ACC112 (cell line): ENCODE measurements at regions not wholly inside any gene's neighbourhood (a gene's known extent, or its start where the extent isn't known, plus 50 kb on each side); places are given as distances from the start of the nearest gene placed in this dataset.
"Not testable (repeated sequence)": the region's sequence is repeated elsewhere in the genome, so short reads cannot be mapped to it uniquely, and the experiment has no call there.

Source experiments
- H2AFZ ChIP-seq: fragments of 200-600 bp; sonication (generic); one replicate; pipeline ENCODE4 v1.6.0; 2017; ENCODE audit warnings: antibody characterized with exemption, low read length; ENCODE audit not compliant: unreplicated experiment
- H3K27ac ChIP-seq: fragments of 200-600 bp; sonication (generic); 2 replicates; pipeline ENCODE4 v1.5.1; 2014; ENCODE audit warnings: low read depth, mild to moderate bottlenecking, antibody characterized with exemption, low read length, moderate library complexity
- H3K27me3 ChIP-seq: fragments of 200-600 bp; sonication (generic); 2 replicates; pipeline ENCODE4 v1.6.1; 2014; ENCODE audit warnings: mild to moderate bottlenecking, antibody characterized with exemption, low read length, moderate library complexity, mixed read lengths; ENCODE audit not compliant: insufficient read depth
- H3K36me3 ChIP-seq: fragments of 200-600 bp; sonication (generic); 2 replicates; pipeline ENCODE4 v1.6.1; 2016; ENCODE audit warnings: mild to moderate bottlenecking, antibody characterized with exemption, low read length, moderate library complexity, mixed read lengths; ENCODE audit not compliant: insufficient read depth
- H3K4me1 ChIP-seq: fragments of 200-600 bp; sonication (generic); one replicate; pipeline ENCODE4 v1.6.1; 2016; ENCODE audit warnings: low read length, mixed read lengths; ENCODE audit not compliant: insufficient read depth, unreplicated experiment, control insufficient read depth
- H3K4me3 ChIP-seq: fragments of 200-600 bp; sonication (generic); 2 replicates; pipeline ENCODE4 v1.5.1; 2014; ENCODE audit warnings: mild to moderate bottlenecking, low read depth, low read length
- H3K79me2 ChIP-seq: fragments of 200-600 bp; sonication (generic); one replicate; pipeline ENCODE4 v1.6.0; 2016; ENCODE audit warnings: low read length; ENCODE audit not compliant: control insufficient read depth, unreplicated experiment, insufficient read depth

- Histone ChIP-seq H3K79me2 (no peaks in the 10 kb centered on the region), H2AFZ (no peak overlapping the region), H3K27me3 (no peaks in the 10 kb centered on the region), H3K4me3 (no peak overlapping the region), H3K36me3 (0 out of 2 replicates have a peak, but pooled peaks cover 4% of the 10 kb centered on the region), H3K4me1 (no peaks in the 10 kb centered on the region), H3K27ac (no peak overlapping the region)
Observed at GRCh38 chr14:37985826-37986470, 221.8 kb upstream of the SSTR1 start.

- no peaks in the 10 kb centered on the region for H3K4me1 ChIP-seq
- H3K27me3 ChIP-seq = no peaks in the 10 kb centered on the region
- no peak overlapping the region for H3K4me3 ChIP-seq
- H3K79me2 ChIP-seq = no peaks in the 10 kb centered on the region
- H3K36me3 ChIP-seq = no peaks in the 10 kb centered on the region
- H2AFZ ChIP-seq = no peak overlapping the region
- H3K27ac ChIP-seq = no peak overlapping the region
Observed at GRCh38 chr14:37988472-37988871, 219.2 kb upstream of the SSTR1 start.

GRCh38 chr14:37991027-37991426 lies 216.7 kb upstream of the SSTR1 start:
- no peak overlapping the region for H2AFZ ChIP-seq

DNA sequence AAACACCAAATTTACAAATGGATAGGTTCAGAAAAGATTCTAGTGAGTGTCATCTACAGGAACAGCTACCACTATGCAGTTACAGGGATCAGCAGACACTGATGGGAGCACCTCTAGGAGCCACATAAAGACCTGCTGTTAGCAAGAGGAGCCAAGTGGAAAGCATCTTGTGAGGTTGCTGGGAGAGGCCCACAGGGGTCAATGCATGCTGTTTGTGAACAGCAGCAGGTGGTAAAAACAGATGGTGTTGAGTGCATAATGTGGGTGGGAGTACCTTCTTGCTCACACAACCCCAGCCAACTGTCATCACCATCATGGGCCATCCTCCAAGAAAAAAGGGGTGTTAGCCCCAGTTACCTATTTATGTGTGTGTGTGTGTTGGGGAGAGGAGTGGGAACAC lies 215.2 kb upstream of the SSTR1 start:
- Histone ChIP-seq H3K4me3 (no peak overlapping the region), H3K27ac (no peak overlapping the region), H3K27me3 (no peaks in the 10 kb centered on the region), H2AFZ (no peak overlapping the region), H3K4me1 (no peaks in the 10 kb centered on the region), H3K36me3 (no peaks in the 10 kb centered on the region), H3K79me2 (no peaks in the 10 kb centered on the region)

More at GRCh38 chr14:37991027-37991426, 216.7 kb upstream of the SSTR1 start:
- Histone ChIP-seq H3K36me3 (no peaks in the 10 kb centered on the region), H3K79me2 (no peaks in the 10 kb centered on the region), H3K4me3 (no peak overlapping the region), H3K27me3 (no peaks in the 10 kb centered on the region), H3K27ac (no peak overlapping the region), H3K4me1 (no peaks in the 10 kb centered on the region)

GRCh38 chr14:37994846-37995372 lies 212.8 kb upstream of the SSTR1 start:
- no peaks in the 10 kb centered on the region for H3K4me1 ChIP-seq
- H3K4me3 ChIP-seq = no peak overlapping the region
- H3K36me3 ChIP-seq = no peaks in the 10 kb centered on the region
- no peak overlapping the region for H3K27ac ChIP-seq
- H3K27me3 ChIP-seq = no peaks in the 10 kb centered on the region
- no peak overlapping the region for H2AFZ ChIP-seq
- H3K79me2 ChIP-seq = no peaks in the 10 kb centered on the region

- H3K36me3 ChIP-seq = no peaks in the 10 kb centered on the region
- H3K4me1 ChIP-seq = no peaks in the 10 kb centered on the region
- no peak overlapping the region for H2AFZ ChIP-seq
Observed at GRCh38 chr14:37997017-37997416, 210.7 kb upstream of the SSTR1 start.

DNA sequence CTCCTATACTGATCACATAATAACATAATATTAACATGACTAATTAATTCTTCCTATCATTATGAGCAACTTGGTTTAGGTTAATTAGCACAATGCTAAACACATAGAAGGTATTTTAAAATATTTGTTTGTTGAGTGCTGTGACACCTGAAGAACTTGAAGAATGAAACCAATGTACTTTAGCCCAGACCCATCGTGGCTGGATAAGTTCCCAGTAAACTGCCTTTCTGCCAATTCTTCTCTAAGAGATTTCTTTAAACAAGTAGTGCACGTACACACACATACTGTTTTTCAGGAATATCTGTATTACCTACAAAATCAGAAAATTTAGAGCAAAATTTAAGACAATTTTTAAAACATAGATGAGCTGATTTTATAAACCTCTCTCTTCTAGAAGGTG lies 207.4 kb upstream of the SSTR1 start:
- H3K27me3 ChIP-seq = no peaks in the 10 kb centered on the region
- H3K4me1 ChIP-seq = no peaks in the 10 kb centered on the region
- H3K4me3 ChIP-seq = no peak overlapping the region
- H3K36me3 ChIP-seq = no peaks in the 10 kb centered on the region
- no peaks in the 10 kb centered on the region for H3K79me2 ChIP-seq
- no peak overlapping the region for H2AFZ ChIP-seq
- H3K27ac ChIP-seq = no peak overlapping the region

More at GRCh38 chr14:37997017-37997416, 210.7 kb upstream of the SSTR1 start:
- no peak overlapping the region for H3K27ac ChIP-seq
- H3K27me3 ChIP-seq = no peaks in the 10 kb centered on the region
- no peak overlapping the region for H3K4me3 ChIP-seq
- no peaks in the 10 kb centered on the region for H3K79me2 ChIP-seq

GRCh38 chr14:38001501-38001900 lies 206.2 kb upstream of the SSTR1 start:
- Histone ChIP-seq H3K79me2 (no peaks in the 10 kb centered on the region), H3K36me3 (no peaks in the 10 kb centered on the region), H2AFZ (no peak overlapping the region), H3K4me1 (no peaks in the 10 kb centered on the region), H3K4me3 (no peak overlapping the region), H3K27ac (no peak overlapping the region), H3K27me3 (no peaks in the 10 kb centered on the region)

DNA sequence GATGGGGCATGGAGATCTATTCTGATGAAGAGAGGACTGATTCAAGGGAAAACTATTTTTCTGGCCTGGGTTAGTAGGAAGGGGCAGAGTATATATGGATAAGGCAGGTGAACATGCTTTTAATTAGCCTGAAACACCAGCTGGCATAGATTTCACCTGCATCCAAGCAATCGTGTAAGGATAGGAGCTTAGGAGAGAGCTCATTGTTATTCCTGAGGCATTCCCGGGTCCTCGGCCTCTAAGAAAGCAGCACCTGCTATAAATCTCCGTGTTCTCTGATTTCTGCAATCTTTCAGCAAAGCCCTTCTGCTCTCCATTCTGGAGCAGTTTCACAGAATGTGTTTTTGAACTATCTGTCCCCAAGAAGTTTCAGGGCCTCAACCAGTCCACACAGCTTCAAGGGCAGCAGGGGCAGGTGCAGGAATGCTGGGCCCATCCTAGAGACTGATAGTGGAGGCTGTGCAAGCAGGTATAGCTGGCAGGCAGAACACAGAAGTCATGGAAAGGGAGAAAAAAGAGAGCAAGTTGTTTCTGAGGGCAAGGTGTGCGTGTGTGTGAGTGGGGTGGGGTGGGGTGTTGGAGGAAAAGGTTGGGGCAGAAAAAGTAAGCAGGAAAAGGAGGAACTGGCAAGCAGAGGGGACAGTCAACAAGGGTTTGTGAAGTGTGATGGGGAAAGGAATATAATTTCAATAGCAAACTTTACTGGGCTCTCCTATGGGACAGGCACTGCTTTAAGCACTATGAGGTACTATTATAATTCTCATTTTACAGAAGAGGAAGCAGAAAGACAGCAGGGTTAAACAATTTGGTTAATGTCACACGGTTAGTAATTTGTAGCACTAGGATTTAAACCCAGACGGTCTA lies 203.7 kb upstream of the SSTR1 start:
- H3K4me3 ChIP-seq = no peak overlapping the region
- no peaks in the 10 kb centered on the region for H3K36me3 ChIP-seq
- H2AFZ ChIP-seq = no peak overlapping the region

GRCh38 chr14:38004610-38004879 lies 203.2 kb upstream of the SSTR1 start:
- Histone ChIP-seq H2AFZ (no peak overlapping the region), H3K79me2 (no peaks in the 10 kb centered on the region), H3K36me3 (no peaks in the 10 kb centered on the region), H3K27ac (no peak overlapping the region), H3K4me3 (no peak overlapping the region), H3K27me3 (no peaks in the 10 kb centered on the region), H3K4me1 (no peaks in the 10 kb centered on the region)

More for the DNA sequence above, 203.7 kb upstream of the SSTR1 start:
- H3K4me1 ChIP-seq = no peaks in the 10 kb centered on the region
- H3K27me3 ChIP-seq = no peaks in the 10 kb centered on the region
- no peaks in the 10 kb centered on the region for H3K79me2 ChIP-seq
- H3K27ac ChIP-seq = no peak overlapping the region

DNA sequence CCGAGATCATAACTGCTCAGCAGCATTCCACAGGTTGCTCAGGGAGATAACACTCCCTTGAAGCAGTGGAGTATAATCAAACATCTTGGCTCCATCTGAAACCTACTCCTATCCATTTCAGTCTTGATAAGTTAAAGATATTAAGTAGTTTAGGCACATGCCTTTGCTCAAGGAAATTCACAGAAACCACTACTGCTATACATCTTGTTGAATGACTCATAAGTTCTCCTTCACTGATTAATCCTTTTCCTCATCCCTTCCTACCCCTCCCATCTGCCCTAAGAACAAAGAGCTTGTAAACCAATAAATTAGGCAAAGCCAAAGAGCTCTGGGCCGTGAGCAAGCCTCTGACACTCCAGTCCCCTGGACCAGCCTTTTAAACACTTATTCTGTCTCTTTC lies 196.5 kb upstream of the SSTR1 start:
- not testable (repeated sequence) for H3K27ac ChIP-seq, H3K27me3 ChIP-seq, H3K4me3 ChIP-seq, H2AFZ ChIP-seq, H3K79me2 ChIP-seq, H3K4me1 ChIP-seq, H3K36me3 ChIP-seq
